ENCODE measurements at regions not wholly inside any gene's neighbourhood (a gene's known extent, or its start where the extent isn't known, plus 50 kb on each side); places are given as distances from the start of the nearest gene placed in this dataset.

DNA sequence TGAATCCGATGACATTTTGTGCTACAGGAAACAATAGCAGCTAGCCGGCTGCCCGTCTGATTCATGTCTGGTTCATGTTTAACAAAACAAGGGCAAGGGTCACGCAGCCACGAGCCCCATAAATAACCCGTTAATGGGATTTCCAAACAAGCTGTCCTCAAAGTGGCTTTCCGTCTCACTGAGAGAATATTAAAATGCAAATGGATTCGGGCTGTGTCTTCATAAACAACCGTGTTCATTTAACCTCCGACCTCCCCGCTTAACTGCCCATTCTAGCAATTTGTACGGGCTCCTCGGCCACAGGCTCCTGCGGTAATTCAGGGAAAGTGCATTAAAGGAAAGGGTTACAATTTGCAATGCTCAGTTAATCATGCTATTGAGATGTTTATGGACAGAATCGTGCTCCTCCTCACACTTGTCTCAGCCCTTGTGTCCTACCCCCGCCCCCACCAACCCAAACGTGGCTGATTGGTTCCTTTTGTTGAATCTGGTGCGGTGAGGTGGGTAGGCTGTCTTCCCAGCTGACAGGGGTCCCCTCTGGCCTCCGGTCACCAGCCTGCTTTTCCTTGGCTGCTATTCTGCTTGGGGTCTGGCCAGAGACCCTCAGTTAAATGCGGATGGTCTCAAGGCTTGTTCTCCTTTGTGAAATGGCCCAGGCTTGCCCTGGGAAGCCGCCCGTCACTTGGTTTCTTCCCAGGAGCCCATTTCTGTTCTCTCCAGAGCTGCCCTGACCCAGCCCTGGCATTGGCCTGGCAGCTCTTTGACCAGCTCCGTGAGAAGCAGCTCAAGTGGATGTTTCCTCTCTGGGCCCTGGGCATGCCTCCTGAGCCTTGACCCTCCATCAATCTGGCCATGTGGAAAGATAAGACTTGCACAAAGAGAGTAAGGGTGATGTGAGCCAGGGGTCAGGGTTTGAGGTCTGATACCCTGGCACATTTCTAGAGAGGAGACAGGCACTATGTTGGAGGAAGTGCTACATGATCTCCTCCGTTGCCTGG, 200.7 kb upstream of the POU3F1 start:
- TF ChIP-seq, protein P1, sequence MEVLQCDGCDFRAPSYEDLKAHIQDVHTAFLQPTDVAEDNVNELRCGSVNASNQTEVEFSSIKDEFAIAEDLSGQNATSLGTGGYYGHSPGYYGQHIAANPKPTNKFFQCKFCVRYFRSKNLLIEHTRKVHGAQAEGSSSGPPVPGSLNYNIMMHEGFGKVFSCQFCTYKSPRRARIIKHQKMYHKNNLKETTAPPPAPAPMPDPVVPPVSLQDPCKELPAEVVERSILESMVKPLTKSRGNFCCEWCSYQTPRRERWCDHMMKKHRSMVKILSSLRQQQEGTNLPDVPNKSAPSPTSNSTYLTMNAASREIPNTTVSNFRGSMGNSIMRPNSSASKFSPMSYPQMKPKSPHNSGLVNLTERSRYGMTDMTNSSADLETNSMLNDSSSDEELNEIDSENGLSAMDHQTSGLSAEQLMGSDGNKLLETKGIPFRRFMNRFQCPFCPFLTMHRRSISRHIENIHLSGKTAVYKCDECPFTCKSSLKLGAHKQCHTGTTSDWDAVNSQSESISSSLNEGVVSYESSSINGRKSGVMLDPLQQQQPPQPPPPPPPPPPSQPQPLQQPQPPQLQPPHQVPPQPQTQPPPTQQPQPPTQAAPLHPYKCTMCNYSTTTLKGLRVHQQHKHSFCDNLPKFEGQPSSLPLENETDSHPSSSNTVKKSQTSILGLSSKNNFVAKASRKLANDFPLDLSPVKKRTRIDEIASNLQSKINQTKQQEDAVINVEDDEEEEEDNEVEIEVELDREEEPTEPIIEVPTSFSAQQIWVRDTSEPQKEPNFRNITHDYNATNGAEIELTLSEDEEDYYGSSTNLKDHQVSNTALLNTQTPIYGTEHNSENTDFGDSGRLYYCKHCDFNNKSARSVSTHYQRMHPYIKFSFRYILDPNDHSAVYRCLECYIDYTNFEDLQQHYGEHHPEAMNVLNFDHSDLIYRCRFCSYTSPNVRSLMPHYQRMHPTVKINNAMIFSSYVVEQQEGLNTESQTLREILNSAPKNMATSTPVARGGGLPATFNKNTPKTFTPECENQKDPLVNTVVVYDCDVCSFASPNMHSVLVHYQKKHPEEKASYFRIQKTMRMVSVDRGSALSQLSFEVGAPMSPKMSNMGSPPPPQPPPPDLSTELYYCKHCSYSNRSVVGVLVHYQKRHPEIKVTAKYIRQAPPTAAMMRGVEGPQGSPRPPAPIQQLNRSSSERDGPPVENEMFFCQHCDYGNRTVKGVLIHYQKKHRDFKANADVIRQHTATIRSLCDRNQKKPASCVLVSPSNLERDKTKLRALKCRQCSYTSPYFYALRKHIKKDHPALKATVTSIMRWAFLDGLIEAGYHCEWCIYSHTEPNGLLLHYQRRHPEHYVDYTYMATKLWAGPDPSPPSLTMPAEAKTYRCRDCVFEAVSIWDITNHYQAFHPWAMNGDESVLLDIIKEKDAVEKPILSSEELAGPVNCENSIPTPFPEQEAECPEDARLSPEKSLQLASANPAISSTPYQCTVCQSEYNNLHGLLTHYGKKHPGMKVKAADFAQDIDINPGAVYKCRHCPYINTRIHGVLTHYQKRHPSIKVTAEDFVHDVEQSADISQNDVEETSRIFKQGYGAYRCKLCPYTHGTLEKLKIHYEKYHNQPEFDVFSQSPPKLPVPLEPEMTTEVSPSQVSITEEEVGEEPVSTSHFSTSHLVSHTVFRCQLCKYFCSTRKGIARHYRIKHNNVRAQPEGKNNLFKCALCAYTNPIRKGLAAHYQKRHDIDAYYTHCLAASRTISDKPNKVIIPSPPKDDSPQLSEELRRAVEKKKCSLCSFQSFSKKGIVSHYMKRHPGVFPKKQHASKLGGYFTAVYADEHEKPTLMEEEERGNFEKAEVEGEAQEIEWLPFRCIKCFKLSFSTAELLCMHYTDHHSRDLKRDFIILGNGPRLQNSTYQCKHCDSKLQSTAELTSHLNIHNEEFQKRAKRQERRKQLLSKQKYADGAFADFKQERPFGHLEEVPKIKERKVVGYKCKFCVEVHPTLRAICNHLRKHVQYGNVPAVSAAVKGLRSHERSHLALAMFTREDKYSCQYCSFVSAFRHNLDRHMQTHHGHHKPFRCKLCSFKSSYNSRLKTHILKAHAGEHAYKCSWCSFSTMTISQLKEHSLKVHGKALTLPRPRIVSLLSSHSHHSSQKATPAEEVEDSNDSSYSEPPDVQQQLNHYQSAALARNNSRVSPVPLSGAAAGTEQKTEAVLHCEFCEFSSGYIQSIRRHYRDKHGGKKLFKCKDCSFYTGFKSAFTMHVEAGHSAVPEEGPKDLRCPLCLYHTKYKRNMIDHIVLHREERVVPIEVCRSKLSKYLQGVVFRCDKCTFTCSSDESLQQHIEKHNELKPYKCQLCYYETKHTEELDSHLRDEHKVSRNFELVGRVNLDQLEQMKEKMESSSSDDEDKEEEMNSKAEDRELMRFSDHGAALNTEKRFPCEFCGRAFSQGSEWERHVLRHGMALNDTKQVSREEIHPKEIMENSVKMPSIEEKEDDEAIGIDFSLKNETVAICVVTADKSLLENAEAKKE (CRISPR knock-in tag; IDR thresholded peaks at IDR 0.05) = no peak
- no peak for TF ChIP-seq EZH2 (IDR thresholded peaks at IDR 0.05; ENCODE audit: low read depth, unreplicated experiment)
- TF ChIP-seq ZNF114 (CRISPR knock-in tag; IDR thresholded peaks at IDR 0.05) = no peak
- no peak for TF ChIP-seq NANOG (IDR thresholded peaks at IDR 0.05; ENCODE audit: borderline replicate concordance)
- TF ChIP-seq EZH2phosphoT487 (IDR thresholded peaks at IDR 0.05; ENCODE audit: unreplicated experiment) = no peak
- TF ChIP-seq, protein P2, sequence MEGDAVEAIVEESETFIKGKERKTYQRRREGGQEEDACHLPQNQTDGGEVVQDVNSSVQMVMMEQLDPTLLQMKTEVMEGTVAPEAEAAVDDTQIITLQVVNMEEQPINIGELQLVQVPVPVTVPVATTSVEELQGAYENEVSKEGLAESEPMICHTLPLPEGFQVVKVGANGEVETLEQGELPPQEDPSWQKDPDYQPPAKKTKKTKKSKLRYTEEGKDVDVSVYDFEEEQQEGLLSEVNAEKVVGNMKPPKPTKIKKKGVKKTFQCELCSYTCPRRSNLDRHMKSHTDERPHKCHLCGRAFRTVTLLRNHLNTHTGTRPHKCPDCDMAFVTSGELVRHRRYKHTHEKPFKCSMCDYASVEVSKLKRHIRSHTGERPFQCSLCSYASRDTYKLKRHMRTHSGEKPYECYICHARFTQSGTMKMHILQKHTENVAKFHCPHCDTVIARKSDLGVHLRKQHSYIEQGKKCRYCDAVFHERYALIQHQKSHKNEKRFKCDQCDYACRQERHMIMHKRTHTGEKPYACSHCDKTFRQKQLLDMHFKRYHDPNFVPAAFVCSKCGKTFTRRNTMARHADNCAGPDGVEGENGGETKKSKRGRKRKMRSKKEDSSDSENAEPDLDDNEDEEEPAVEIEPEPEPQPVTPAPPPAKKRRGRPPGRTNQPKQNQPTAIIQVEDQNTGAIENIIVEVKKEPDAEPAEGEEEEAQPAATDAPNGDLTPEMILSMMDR (conservative IDR thresholded peaks at IDR 0.05; ENCODE audit: low read depth in 2 of 2) = no peak
- no peak for TF ChIP-seq STAT1 (IDR thresholded peaks at IDR 0.05; ENCODE audit: unreplicated experiment)
- TF ChIP-seq POLR2AphosphoS5 (IDR thresholded peaks at IDR 0.05; ENCODE audit: low read depth) = no peak
- no peak for TF ChIP-seq JUNB (IDR thresholded peaks at IDR 0.05; ENCODE audit: unreplicated experiment)
- no peak for TF ChIP-seq CREB1 (CRISPR knock-in tag; IDR thresholded peaks at IDR 0.05; ENCODE audit: low read depth)
- TF ChIP-seq ZNF331 (CRISPR knock-in tag; IDR thresholded peaks at IDR 0.05; ENCODE audit: low read depth) = no peak
- TF ChIP-seq, protein P3, sequence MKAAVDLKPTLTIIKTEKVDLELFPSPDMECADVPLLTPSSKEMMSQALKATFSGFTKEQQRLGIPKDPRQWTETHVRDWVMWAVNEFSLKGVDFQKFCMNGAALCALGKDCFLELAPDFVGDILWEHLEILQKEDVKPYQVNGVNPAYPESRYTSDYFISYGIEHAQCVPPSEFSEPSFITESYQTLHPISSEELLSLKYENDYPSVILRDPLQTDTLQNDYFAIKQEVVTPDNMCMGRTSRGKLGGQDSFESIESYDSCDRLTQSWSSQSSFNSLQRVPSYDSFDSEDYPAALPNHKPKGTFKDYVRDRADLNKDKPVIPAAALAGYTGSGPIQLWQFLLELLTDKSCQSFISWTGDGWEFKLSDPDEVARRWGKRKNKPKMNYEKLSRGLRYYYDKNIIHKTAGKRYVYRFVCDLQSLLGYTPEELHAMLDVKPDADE (IDR thresholded peaks at IDR 0.05) = no peak
- TF ChIP-seq, protein P4, sequence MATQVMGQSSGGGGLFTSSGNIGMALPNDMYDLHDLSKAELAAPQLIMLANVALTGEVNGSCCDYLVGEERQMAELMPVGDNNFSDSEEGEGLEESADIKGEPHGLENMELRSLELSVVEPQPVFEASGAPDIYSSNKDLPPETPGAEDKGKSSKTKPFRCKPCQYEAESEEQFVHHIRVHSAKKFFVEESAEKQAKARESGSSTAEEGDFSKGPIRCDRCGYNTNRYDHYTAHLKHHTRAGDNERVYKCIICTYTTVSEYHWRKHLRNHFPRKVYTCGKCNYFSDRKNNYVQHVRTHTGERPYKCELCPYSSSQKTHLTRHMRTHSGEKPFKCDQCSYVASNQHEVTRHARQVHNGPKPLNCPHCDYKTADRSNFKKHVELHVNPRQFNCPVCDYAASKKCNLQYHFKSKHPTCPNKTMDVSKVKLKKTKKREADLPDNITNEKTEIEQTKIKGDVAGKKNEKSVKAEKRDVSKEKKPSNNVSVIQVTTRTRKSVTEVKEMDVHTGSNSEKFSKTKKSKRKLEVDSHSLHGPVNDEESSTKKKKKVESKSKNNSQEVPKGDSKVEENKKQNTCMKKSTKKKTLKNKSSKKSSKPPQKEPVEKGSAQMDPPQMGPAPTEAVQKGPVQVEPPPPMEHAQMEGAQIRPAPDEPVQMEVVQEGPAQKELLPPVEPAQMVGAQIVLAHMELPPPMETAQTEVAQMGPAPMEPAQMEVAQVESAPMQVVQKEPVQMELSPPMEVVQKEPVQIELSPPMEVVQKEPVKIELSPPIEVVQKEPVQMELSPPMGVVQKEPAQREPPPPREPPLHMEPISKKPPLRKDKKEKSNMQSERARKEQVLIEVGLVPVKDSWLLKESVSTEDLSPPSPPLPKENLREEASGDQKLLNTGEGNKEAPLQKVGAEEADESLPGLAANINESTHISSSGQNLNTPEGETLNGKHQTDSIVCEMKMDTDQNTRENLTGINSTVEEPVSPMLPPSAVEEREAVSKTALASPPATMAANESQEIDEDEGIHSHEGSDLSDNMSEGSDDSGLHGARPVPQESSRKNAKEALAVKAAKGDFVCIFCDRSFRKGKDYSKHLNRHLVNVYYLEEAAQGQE (IDR thresholded peaks at IDR 0.05; ENCODE audit: unreplicated experiment) = no peak
- Histone ChIP-seq H3F3A (replicated peaks; ENCODE audit: low read depth) (no peaks in the 10 kb centered on the region), H3K27me3 (ENCODE audit: insufficient read depth) (no peaks in the 10 kb centered on the region), H4K20me1 (replicated peaks; ENCODE audit: insufficient read depth) (no peaks in the 10 kb centered on the region), H3K9me2 (ENCODE audit: insufficient read depth) (0 out of 2 replicates have a peak, but pooled peaks cover 8% of the 10 kb centered on the region), H3K27ac (ENCODE audit: low read depth) (no peak overlapping the region), H3K36me3 (ENCODE audit: insufficient read depth) (no peaks in the 10 kb centered on the region), H3K4me1 (ENCODE audit: insufficient read depth) (peaks cover 31% of the 10 kb centered on the region), H3K4me3 (no peak overlapping the region), H3K79me2 (replicated peaks; ENCODE audit: insufficient read depth) (no peaks in the 10 kb centered on the region), H2AFZ (no peak overlapping the region), H3K4me2 (no peak overlapping the region)
- Mint-ChIP-seq H3K27ac (no peak overlapping the region), H3K4me3 (no peak overlapping the region), H3K36me3 (ENCODE audit: low read depth) (no peaks in the 10 kb centered on the region; the same call in 2 of the 3 replicates), H3K4me1 (peaks cover 39% of the 10 kb centered on the region), H3K27me3 (ENCODE audit: insufficient read depth, low read depth, poor library complexity) (peaks cover 24% of the 10 kb centered on the region), H3K9me3 (no peaks in the 10 kb centered on the region; the same call in 2 of the 3 replicates)
- ATAC-seq (no peak), DNase-seq (ENCODE audit: low spot score) (no peak)

Measured in GM23338 (cell line).